Thyroid gland (tissue), 4 donors: ENCODE measurements at regions not wholly inside any gene's neighbourhood (a gene's known extent, or its start where the extent isn't known, plus 50 kb on each side); places are given as distances from the start of the nearest gene placed in this dataset. TPM values are rescaled to one million over a fixed set of nuclear protein-coding genes. Genes with fewer than 3 reads are reported as not detected.

Experiments used
- DNase-seq, 2 donors: peaks; one replicate each; pipeline ENCODE4 v3.0.0-alpha.2; 2019
- H3K27ac ChIP-seq, 3 donors: fragments of 200-600 bp; sonication (generic); 1 replicate in 2 of 3; 2 replicates in 1 of 3; pipeline ENCODE4 v1.5.1; 2016 to 2019; ENCODE audit warnings: mild to moderate bottlenecking in 1 of 3, moderate library complexity in 1 of 3
- H3K27me3 ChIP-seq: fragments of 200-600 bp; sonication (generic); one replicate; pipeline ENCODE4 v1.5.1; 2019
- H3K36me3 ChIP-seq, 2 donors: fragments of 200-600 bp; sonication (generic); one replicate each; pipeline ENCODE4 v1.5.1; 2016 to 2019
- H3K4me1 ChIP-seq, 2 donors: fragments of 200-600 bp; sonication (generic); one replicate each; pipeline ENCODE4 v1.5.1; 2017 to 2019
- H3K4me3 ChIP-seq, 3 donors: fragments of 200-600 bp; sonication (generic); replicated peaks in 1 of 3; 1 replicate in 2 of 3; 2 replicates in 1 of 3; pipeline ENCODE4 v1.5.1; 2016; ENCODE audit warnings: mild to moderate bottlenecking in 1 of 3
- H3K9me3 ChIP-seq: fragments of 200-600 bp; sonication (generic); one replicate; pipeline ENCODE4 v1.5.1; 2017
- CTCF ChIP-seq, 6 experiments: fragments of 200-600 bp in 3 of 6; fragments of 450-650 bp in 3 of 6; sonication (generic) in 3 of 6; IDR thresholded peaks; one replicate each; pipeline ENCODE4 v1.5.1; 2016 to 2019; ENCODE audit warnings: antibody characterized with exemption in 6 of 6, mild to moderate bottlenecking in 2 of 6, inconsistent platforms in 1 of 6, moderate library complexity in 1 of 6
- POLR2A ChIP-seq, 2 donors: fragments of 450-650 bp; IDR thresholded peaks; one replicate each; pipeline ENCODE4 v1.6.1; 2017; ENCODE audit warnings: antibody characterized with exemption in 2 of 2, mild to moderate bottlenecking in 2 of 2, moderate library complexity in 1 of 2
- WGBS, 2 donors: methylation state at CpG; one replicate each; pipeline ENCODE4 v1.1.5; 2017; 5-methylcytosine and 5-hydroxymethylcytosine counted together
- intact Hi-C: fragments of 100-400 bp; cut with DNase I; formaldehyde crosslinking; loops from one replicate; pipeline ENCODE4 v1.15.1; 2023
- small RNA-seq: library from RNA; depleted of rRNA; stranded (forward); fragments of <200 nt; gene quantifications from one replicate; pipeline ENCODE3, GENCODE V24; 2016

GRCh38 chr6:76351275-76351674 is 278.8 kb upstream of the IMPG1 start:
- no peak for DNase-seq
- no peaks in the 10 kb centered on the region for H3K4me1 ChIP-seq
- no peak overlapping the region for H3K27ac ChIP-seq
- no peak for TF ChIP-seq POLR2A (IDR thresholded peaks at IDR 0.05)
- TF ChIP-seq CTCF (IDR thresholded peaks at IDR 0.05) = no peak
- no peaks in the 10 kb centered on the region for H3K27me3 ChIP-seq
- intact Hi-C loops = no loop called here
- no peaks in the 10 kb centered on the region for H3K36me3 ChIP-seq
- no peaks in the 10 kb centered on the region for H3K9me3 ChIP-seq
- no peak overlapping the region for H3K4me3 ChIP-seq

GRCh38 chr6:76347539-76347938 is 275.1 kb upstream of the IMPG1 start:
- Histone ChIP-seq H3K4me3 (no peak overlapping the region), H3K27ac (no peak overlapping the region), H3K27me3 (no peaks in the 10 kb centered on the region), H3K36me3 (no peaks in the 10 kb centered on the region), H3K4me1 (no peaks in the 10 kb centered on the region), H3K9me3 (no peaks in the 10 kb centered on the region)
- intact Hi-C loops = no loop called here
- no peak for DNase-seq
- TF ChIP-seq CTCF (IDR thresholded peaks at IDR 0.05) (no peak), POLR2A (IDR thresholded peaks at IDR 0.05) (no peak)

GRCh38 chr6:76342611-76343160 is 270.2 kb upstream of the IMPG1 start:
- TF ChIP-seq CTCF (IDR thresholded peaks at IDR 0.05) = no peak
- no peak for DNase-seq
- Histone ChIP-seq H3K36me3 (no peaks in the 10 kb centered on the region), H3K9me3 (no peaks in the 10 kb centered on the region), H3K27me3 (no peaks in the 10 kb centered on the region), H3K27ac (no peak overlapping the region), H3K4me1 (no peaks in the 10 kb centered on the region), H3K4me3 (no peak overlapping the region)
- WGBS, 2 donors = 80 to 88% methylated on average over 1 of the region's 1 CpG
- intact Hi-C loops = no loop called here

GRCh38 chr6:76330031-76330430 is 257.6 kb upstream of the IMPG1 start:
- Histone ChIP-seq H3K4me1 (no peaks in the 10 kb centered on the region), H3K27ac (no peak overlapping the region), H3K36me3 (no peaks in the 10 kb centered on the region), H3K9me3 (peaks cover 4% of the 10 kb centered on the region), H3K27me3 (no peaks in the 10 kb centered on the region), H3K4me3 (no peak overlapping the region)
- DNase-seq = no peak
- WGBS, 2 donors = 77 to 81% methylated on average over 4 of the region's 4 CpGs
- no peak for TF ChIP-seq POLR2A (IDR thresholded peaks at IDR 0.05)
- no peak for TF ChIP-seq CTCF (IDR thresholded peaks at IDR 0.05)
- intact Hi-C loops = no loop called here

GRCh38 chr6:76326871-76327270 is 254.4 kb upstream of the IMPG1 start:
- DNase-seq = no peak
- WGBS, 2 donors = 83 to 88% methylated on average over 5 of the region's 5 CpGs
- Histone ChIP-seq H3K36me3 (no peaks in the 10 kb centered on the region), H3K27me3 (no peaks in the 10 kb centered on the region), H3K4me1 (no peaks in the 10 kb centered on the region), H3K9me3 (no peaks in the 10 kb centered on the region), H3K27ac (no peak overlapping the region), H3K4me3 (no peak overlapping the region)
- intact Hi-C loops = no loop called here
- TF ChIP-seq POLR2A (IDR thresholded peaks at IDR 0.05) (no peak), CTCF (IDR thresholded peaks at IDR 0.05) (no peak)

Small RNA genes in the stretch of these regions (small RNA-seq; reads per million reads assigned to genes)
- not detected for gene AL365222.1
- gene RNU6-261P = not detected
- not detected for gene RNU6-84P
